Pons (tissue), 1 donor: ENCODE measurements at regions not wholly inside any gene's neighbourhood (a gene's known extent, or its start where the extent isn't known, plus 50 kb on each side); places are given as distances from the start of the nearest gene placed in this dataset.
"Not testable (repeated sequence)": the region's sequence is repeated elsewhere in the genome, so short reads cannot be mapped to it uniquely, and the experiment has no call there.

Experiments used
- DNase-seq: peaks from one replicate; pipeline ENCODE4 v3.0.0-alpha.2; 2016; ENCODE audit warnings: low spot score

DNA sequence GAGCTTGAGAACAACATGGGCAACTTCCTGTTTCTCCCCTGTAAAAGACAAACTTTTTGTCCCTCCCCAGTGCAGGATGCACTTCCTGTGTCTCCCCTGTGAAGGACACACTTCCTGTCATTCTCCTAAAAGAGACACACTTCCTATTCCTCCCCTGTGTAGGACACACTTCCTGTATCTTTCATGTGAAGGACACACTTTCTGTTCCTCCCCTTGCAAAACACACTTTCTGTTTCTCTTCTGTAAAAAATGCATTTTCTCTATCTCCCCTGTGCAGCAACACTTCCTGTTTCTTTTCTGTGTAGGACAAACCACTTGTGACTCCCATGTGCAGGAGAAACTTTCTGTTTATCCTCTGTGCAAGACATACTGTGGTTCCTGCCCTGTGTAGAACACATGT, 488.6 kb upstream of the USP9Y start:
- DNase-seq: no peak

DNA sequence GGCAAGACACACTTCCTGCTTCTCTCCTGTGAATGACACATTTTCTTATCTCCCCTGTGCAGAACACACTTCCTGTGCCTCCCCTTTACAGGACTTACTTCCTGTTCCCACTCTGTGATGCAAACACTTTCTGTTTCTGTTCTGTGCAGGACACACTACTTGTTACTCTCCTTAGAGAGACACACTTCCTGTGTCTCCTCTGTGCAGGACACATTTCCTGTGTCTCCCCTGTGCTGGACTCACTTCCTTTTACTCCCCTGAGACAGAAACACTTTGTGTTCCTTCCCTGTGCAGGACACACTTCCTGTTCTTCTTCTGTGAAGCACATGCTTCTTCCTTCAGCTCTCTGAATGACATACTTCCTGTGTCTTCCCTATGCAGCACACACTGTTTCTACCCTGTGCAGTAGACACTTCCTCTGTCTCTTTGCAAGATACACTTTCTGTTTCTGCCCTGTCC, 485.4 kb upstream of the USP9Y start:
- DNase-seq: no peak

DNA sequence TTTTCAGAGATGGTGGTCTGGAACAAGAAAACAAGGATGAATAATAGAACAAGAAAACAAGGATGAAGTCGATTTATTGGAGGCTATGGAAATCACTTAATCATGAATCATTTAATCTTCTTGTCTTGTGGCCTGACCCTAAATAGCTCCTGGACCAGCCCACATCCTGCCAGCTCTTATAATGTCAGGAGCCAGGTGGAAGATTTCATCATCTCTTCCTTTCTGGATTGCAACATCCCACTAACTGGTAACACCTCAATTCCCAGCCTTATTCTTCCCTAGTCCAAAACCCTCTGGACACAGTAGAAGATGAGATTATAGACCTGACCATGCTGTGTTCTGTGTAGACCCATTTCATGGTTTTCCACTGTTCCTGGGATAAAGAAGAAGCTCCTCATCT, 470.1 kb upstream of the USP9Y start:
- DNase-seq: no peak

DNA sequence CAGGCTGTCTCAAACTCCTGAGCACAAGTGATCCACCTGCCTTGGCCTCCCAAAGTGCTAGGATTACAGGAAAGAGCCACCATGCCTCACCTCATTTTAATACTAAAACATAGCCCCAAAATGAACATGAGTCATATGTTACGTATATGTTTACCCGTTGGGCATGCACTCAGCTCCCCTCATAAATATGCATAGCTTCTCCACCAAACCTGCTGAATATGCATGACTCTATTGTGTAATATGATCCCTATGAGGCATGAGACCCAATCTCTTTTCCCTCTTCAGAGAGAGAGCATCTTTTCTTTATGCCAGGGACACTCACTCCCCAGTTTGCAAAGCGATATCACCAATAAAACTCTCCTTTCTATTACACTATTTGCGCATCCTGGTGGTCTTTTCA, 464.6 kb upstream of the USP9Y start:
- DNase-seq: no peak

DNA sequence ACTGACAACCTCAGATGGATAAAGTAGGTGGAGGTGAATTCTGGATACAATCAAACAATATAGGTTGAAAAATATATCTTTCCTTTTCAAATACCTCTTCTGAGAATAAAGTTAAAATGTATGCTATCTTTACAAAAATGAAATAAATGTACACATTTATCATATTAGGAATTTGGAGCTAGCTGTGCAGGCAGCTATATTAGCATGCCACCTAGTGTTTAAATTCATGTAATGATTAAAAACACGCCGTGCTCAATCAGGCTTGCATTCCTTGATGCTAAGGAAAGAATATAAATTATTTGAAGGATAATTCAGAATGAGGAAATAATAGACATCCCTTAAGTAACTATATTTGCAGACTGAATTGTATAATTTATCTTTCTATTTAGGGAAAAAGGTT, 460.7 kb upstream of the USP9Y start:
- DNase-seq: not testable (repeated sequence)

DNA sequence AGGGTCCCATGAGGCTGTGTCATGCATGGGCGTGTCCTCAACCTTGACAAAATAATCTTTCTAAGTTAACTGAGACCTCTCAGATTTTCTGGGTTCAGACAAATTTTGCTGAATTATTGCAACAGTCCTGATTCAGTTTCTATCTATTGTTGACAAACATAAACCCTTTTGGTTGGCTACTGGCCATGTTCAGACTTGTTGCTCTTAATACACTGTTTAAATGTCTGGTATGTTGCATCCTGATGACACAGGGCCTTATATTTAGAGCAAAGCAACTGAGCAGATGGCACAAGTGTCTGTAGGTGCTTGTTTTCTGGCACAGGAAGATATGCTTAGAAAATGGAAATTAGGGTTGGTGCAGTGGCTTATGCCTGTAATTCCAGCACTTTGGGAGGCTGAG, 456.9 kb upstream of the USP9Y start:
- DNase-seq: no peak

DNA sequence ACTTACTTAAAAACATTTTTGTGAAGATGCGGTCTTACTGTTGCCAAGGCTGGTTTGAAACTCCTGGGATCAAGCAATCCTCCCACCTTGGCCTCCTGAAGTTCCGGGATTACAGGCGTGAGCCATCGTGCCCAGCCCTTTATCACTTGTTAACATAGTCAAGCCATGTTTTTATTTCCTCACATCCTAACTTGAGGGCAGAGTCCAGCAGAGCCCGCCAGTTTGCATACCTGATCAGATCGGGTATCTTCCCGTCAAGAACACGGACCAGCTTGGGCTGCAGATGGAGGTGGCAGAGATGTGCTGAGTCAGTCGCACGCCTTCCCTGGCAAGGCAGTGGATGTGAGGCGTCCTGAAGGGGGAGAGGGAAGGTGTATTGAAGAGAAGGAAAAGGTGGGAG, 447.3 kb upstream of the USP9Y start:
- DNase-seq: no peak

DNA sequence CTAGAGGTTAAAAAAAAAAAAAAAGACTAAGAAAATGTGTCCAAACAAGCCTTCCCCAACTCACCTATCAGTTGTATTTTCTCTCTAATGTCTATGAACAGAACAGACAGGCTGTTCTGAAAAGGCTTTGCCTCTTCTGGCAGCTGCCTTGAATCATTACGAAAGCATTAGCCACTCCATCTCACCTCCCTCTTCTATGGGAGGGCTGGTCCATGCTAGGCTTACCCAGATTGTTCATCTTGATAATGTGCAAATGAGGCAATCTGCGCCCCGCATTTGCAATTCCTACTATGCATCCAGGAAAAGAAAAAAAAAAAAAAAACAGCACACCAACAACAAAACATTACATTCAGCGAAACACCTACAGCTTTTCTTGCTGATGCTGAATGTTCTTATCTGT, 429.9 kb upstream of the USP9Y start:
- DNase-seq: no peak

DNA sequence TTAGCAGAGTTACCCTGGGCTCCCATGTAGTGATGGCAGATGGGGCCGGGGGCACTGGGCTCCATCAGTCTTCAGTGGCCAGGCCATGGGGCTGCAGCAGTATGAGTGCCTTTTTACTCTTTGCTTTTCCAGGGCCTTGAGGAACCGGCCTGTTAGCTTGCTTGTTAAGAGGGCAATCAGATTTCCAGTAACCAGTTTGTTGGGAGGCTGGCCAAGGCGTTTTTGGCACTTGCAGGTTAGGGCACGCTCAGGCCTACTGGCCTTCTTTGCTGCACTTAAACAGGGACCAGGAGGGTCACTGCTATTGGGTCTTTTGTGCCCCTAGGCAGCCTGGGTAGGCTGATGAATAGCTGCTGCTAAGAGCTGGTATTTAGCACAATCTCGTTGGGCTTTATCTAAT, 415.4 kb upstream of the USP9Y start:
- no peak for DNase-seq

DNA sequence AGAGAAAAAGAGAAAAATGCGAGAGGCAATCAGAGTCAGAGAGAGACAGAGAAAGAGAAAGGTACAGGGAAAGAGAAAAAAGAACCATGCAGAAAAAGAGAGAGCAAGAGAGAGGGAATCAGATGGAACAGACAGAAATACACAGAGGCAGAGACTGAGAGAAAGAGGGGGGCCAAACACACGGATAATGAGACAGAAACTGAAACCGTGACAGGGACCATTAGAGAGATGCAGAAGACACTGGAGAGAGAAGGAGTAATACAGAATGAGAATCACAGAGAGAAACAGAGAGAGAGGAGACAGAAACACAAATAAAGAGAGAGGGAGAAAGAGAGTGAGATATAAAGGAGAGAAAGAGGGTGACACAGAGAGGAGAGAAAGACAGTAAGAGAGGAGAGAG, 412.1 kb upstream of the USP9Y start:
- DNase-seq: no peak

DNA sequence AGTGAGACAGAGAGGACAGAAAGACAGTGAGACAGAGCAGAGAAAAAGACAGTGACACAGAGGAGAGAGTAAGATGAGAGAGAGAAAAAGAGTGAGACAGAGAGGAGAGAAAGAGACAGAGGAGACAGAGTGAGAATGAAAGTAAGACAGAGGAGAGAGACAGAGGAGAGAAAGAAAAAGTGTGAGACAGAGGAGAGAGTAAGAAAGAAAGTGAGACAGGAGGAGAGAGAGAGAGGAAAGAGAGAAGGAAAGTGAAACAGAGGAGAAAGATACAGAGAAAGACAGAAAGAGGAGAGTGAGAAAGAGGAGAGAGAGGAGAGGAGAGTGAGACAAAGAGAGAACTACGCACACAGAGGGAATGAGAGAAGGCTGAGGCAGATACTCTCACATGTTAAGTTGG, 411.6 kb upstream of the USP9Y start:
- DNase-seq: no peak

DNA sequence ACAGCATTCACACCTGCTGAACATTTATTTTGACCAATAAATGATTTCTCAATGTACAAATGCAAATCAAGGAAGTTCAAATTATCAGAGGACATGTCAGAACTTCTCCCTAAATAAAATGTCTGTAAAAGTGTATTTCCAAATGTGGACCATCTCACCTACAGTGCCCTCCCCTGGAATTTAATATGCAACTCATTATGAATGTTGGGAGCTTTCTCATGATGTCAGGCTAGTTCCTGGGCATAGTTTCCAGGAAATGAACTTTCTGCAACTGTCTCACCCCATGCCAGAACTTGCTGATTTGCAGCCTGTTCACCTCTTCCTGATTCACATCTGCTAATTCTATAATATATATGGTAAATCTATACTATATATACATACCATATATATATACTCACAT, 408.5 kb upstream of the USP9Y start:
- no peak for DNase-seq

DNA sequence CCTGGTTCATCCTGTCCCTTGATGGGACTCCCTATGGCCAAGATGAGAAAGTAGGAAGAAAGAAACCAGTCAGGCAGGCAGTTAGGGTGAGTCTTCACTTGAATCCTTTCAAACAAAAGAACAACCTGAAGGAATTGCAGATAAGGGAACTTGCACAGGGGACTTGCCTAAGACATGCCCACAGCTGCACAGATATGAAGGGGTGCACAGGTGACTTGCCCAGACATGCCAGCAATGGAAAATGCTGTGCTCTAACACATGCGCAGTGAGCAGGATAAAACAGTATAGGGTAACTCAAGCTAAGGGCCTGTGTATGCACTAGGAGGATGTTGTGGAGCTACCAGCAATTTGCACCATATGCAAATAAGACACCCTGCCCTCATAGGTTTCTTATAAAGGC, 404.6 kb upstream of the USP9Y start:
- no peak for DNase-seq

DNA sequence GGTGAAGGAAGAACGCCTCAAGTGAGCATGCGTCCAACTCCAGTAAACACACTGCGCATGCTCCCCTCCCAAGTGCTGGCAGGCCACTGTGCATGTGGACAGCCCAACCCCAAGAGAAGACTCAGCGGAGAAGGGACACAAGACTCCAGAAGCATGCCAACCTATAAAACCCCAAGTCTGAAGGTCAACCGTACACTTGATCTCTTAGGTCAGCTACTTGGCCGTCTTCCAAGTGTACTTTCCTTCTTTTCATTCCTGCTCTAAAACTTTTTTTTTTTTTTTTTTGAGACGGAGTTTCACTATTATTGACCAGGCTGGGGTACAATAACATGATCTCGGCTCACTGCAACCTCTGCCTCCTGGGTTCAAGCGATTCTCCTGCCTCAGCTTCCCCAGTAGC, 401.2 kb upstream of the USP9Y start:
- not testable (repeated sequence) for DNase-seq

DNA sequence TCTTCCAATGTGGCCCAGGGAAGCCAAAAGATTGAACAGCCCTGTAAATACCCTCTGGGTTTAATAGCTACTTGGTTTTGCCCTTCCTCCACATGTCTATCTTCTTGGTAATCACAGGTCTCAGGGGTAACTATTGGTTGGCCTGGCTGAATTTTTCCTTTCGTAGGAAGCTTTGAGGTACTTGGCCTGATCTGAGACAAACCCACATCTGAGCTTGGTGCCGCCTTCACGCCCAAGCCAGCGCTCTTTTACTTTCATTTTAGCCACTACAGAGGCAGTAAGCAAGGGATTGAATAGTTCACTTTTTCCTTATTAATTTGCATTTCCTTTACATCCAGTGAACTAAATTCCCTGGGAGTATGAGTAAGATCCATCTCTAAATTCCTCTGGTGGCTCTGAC, 397.6 kb upstream of the USP9Y start:
- no peak for DNase-seq

DNA sequence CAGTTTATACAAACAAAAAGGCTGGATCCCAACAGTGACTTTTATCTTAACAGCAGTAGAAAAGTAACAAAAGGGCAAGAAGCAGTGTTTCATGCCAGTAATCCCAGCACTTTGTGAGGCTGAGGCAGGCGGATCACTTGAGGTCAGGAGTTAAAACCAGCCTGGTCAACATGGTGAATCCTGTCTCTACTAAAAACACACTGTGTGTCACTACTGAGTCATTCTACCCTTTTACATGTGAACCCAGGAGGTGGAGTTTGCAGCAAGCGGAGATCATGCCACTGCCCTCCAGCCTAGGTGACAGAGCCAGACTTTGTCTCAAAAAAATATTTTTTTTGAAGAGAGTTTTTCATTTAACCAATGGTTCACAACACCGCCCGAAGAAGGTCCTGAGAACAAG, 395.6 kb upstream of the USP9Y start:
- DNase-seq: no peak

DNA sequence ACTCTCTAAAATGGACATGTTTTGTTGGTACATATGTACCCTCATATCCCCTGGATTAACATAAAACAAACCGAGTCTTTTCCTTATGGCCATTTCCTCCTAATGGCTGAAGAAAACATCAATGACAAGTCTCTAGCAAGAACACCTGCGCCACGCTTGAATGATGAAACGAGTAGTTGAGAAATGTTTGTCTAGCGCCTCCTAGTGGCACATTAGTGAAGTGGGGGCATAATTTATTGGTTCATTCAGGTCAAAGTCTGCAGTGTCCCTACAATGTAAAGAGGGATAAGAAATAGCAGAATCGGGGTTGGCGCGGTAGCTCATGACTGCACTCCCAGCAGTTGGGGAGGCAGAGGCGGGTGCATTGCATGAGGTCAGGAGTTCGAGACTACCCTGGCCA, 391.8 kb upstream of the USP9Y start:
- no peak for DNase-seq

DNA sequence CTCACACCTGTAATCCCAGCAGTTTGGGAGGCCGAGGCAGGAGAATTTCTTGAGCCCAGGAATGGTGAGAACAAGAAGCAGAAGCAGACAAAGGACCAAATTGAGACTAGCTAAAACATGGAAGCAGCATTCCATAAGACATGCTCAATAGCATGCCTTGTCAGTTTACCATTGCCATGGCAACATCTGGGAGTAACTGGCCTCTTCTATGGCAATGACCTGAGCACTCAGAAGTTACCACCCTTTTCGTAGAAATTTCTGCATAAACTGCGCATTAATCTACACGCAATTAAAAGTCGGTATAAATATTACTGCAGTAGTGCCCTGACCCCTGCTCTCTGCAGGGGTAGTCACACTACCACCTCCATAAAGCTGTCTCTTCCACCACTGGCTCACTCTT, 390.2 kb upstream of the USP9Y start:
- DNase-seq: no peak

DNA sequence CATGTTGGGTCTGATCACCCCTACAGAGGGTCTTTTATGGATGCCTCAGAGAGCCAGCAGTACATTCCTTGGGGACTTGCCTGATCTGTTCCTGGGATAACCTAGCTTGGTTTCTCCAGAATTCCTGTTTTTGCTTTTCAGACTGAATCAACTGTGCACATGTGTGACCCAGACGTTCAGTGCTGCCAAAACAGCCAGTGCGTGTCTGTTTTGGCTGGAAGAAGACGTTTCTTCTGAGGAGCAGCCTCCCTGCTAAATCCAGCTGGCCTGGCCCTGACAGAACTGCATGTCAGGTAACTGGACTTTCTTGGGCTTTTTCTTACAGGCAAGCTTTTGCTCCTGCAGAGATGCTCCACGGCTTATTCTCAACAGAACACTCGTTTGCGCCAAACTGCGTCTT, 373.3 kb upstream of the USP9Y start:
- DNase-seq: no peak

DNA sequence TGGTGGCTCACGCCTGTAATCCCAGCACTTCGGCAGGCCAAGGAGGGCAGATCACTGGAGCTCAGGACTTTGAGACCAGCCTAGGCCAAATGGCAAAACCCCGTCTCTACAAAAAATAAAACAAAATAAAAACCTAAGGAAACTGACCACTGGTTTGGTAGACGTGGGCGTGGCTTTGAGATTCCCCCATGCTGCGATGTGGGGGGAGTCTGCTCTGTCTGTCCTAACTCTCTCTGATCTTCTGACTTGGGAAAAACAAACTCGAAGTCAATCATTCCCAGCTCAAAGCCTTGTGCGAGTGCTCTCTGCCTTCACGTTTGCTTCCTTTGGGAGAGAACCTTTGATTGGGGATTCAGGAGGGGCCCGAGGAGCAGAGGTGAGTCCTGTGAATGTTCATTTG, 369.1 kb upstream of the USP9Y start:
- DNase-seq: not testable (repeated sequence)

DNA sequence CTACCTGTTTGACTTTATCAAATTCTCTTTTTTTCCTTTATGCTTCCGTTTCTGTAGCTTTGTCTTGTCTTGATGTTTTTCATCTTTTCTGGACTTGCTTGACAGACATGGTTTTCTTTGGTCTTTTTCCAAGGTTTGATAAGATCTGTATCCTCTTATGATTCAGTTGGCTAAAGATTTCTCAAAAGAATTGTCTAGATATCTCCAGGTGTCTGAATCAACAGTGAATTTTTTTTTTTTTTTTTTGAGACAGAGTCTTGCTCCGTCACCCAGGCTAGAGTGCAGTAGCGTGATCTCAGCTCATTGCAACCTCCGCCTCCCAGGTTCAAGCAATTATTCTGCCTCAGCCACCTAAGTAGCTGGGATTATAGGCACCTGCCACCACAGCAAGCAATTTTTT, 357.8 kb upstream of the USP9Y start:
- no peak for DNase-seq

DNA sequence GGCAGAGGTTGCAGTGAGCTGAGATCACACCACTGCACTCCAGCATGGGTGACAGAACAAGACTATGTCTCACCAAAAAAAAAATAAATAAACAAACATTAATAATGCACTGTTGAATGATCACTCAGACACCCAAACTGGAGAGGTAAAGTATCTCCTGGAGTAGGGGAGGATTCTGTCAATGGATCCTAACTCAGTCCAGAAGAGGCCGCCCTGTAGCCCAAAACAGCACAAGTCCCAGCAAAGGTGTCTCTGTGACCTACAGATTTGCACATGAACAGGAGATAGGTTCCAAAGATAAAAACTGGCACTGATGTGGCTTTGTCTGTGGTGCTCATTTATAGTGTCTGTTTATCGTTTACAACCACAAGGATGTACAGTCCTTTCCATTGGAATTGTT, 352.9 kb upstream of the USP9Y start:
- DNase-seq: no peak

DNA sequence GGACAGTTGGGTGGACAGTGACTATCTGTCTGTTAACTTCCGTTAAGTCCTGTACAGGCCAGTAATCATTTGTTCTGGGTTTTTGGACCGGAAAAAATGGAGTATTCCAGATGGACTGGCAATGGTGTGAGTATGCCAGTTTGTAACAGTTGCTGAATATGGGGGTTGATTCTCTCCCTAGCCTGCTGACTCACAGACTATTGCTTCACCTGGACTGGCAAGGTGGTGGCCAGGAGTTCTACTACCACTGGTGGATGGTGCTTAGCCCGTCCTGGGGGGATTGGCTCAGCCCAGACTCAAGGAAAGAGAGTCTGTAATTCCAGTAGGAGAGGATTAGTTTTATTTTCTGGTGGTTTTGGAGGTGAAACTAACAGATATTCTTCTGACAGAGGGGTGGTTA, 343.8 kb upstream of the USP9Y start:
- no peak for DNase-seq

DNA sequence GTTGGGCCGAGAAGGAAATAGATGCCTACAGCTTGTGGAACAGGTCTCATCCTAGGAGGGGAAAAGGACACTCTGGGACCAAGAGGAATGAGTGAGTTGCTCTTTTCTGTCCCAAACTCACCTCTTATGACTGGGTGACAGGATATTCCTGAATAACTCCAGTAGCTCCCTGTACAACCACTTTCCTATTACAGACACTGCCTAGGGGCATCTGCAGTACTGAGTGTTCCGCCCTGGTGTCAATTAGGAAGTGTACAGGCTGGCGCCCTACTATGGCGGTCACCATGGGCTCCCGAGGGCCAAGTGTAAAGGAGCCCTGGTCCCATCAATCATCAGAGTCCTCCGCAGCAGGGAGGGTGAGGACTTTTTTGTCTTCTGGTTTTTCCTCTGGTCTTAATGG, 343.4 kb upstream of the USP9Y start:
- DNase-seq: no peak

DNA sequence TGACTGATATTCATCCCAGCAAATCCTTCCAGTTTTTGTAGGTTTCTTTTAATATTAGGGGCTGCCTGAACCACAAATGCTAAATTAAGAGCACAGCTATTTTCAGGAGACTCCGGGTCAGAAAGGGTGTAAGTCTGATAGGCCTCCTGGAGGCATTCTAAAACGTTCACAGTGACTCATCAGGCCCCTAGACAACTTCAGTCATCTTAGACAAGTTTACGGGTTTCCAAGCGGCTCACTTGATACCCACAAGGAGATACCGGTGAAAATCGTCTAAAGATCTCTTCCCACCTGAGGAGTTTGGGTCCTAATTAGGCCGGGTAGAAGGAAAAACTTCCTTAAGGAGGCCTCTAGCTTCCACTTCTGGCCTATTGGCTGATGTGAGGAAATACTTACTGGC, 342.7 kb upstream of the USP9Y start:
- DNase-seq: no peak
